ENCODE measurements at regions not wholly inside any gene's neighbourhood (a gene's known extent, or its start where the extent isn't known, plus 50 kb on each side); places are given as distances from the start of the nearest gene placed in this dataset.

GRCh38 chr3:40657623-40658022 is 132.9 kb downstream of the ZNF621 start:
- Histone ChIP-seq H3K4me3 (ENCODE audit: low read depth, low read length) (no peak overlapping the region), H2BK120ac (ENCODE audit: insufficient read depth, low read length, poor library complexity) (no peak overlapping the region), H3K4me2 (ENCODE audit: low read length) (no peak overlapping the region), H4K8ac (ENCODE audit: low read depth, low read length) (no peak overlapping the region), H3K4me1 (ENCODE audit: control insufficient read depth in 1 of 2, insufficient read depth in 2 of 2, low read length in 2 of 2) (no peaks in the 10 kb centered on the region), H4K12ac (ENCODE audit: low read depth, low read length) (no peak overlapping the region), H3K18ac (ENCODE audit: low read length) (no peak overlapping the region), H3K4ac (ENCODE audit: low read depth, low read length) (no peak overlapping the region), H3K36me3 (ENCODE audit: control insufficient read depth in 1 of 2, insufficient read depth in 2 of 2, low read length in 2 of 2) (no peaks in the 10 kb centered on the region), H3K79me2 (ENCODE audit: control insufficient read depth, insufficient read depth, low read length, poor library complexity) (no peaks in the 10 kb centered on the region), H3K27me3 (ENCODE audit: insufficient read depth, low read length) (no peaks in the 10 kb centered on the region), H3K23ac (ENCODE audit: low read length) (no peak overlapping the region), H3K14ac (ENCODE audit: low read length) (no peak overlapping the region), H3K27ac (ENCODE audit: low read depth, low read length) (no peak overlapping the region), H3K9me3 (ENCODE audit: insufficient read depth, low read depth, low read length) (no peaks in the 10 kb centered on the region), H4K91ac (ENCODE audit: low read depth, low read length) (no peak overlapping the region), H2BK12ac (ENCODE audit: low read length) (no peak overlapping the region), H3K9ac (ENCODE audit: low read length) (no peak overlapping the region), H2BK5ac (ENCODE audit: low read depth, low read length, poor library complexity) (no peak overlapping the region), H2AK5ac (ENCODE audit: low read length) (no peak overlapping the region), H2AFZ (ENCODE audit: insufficient read depth, low read length, poor library complexity) (no peak overlapping the region), H3K79me1 (ENCODE audit: low read length) (no peaks in the 10 kb centered on the region)
- no CpG with 5 or more reads among the region's 3 CpGs for WGBS (ENCODE audit: extremely low coverage, insufficient coverage, insufficient read length)
- no peak for DNase-seq

GRCh38 chr3:40658305-40658704 is 133.5 kb downstream of the ZNF621 start:
- Histone ChIP-seq H2AK5ac (ENCODE audit: low read length) (no peak overlapping the region), H4K91ac (ENCODE audit: low read depth, low read length) (no peak overlapping the region)
- WGBS (ENCODE audit: extremely low coverage, insufficient coverage, insufficient read length) = no CpG with 5 or more reads among the region's 5 CpGs

GRCh38 chr3:40660554-40660953 is 135.8 kb downstream of the ZNF621 start:
- H3K4me3 ChIP-seq (ENCODE audit: low read depth, low read length) = no peak overlapping the region
- no peak overlapping the region for H3K9ac ChIP-seq (ENCODE audit: low read length)
- H3K4me1 ChIP-seq (ENCODE audit: control insufficient read depth in 1 of 2, insufficient read depth in 2 of 2, low read length in 2 of 2) = peaks cover 0 to 2% of the 10 kb centered on the region in 2 experiments
- no peak overlapping the region for H3K4ac ChIP-seq (ENCODE audit: low read depth, low read length)
- no CpG with 5 or more reads among the region's 1 CpG for WGBS (ENCODE audit: extremely low coverage, insufficient coverage, insufficient read length)
- H3K18ac ChIP-seq (ENCODE audit: low read length) = no peak overlapping the region
- H3K9me3 ChIP-seq (ENCODE audit: insufficient read depth, low read depth, low read length) = no peaks in the 10 kb centered on the region
- H4K91ac ChIP-seq (ENCODE audit: low read depth, low read length) = no peak overlapping the region
- no peak overlapping the region for H3K27ac ChIP-seq (ENCODE audit: low read depth, low read length)
- no peak overlapping the region for H4K12ac ChIP-seq (ENCODE audit: low read depth, low read length)
- H3K27me3 ChIP-seq (ENCODE audit: insufficient read depth, low read length) = no peaks in the 10 kb centered on the region
- no peak overlapping the region for H2AK5ac ChIP-seq (ENCODE audit: low read length)
- H2BK5ac ChIP-seq (ENCODE audit: low read depth, low read length, poor library complexity) = no peak overlapping the region
- H2BK12ac ChIP-seq (ENCODE audit: low read length) = no peak overlapping the region
- H4K8ac ChIP-seq (ENCODE audit: low read depth, low read length) = no peak overlapping the region
- no peak overlapping the region for H3K23ac ChIP-seq (ENCODE audit: low read length)
- DNase-seq = no peak
- no peak overlapping the region for H2AFZ ChIP-seq (ENCODE audit: insufficient read depth, low read length, poor library complexity)
- H3K36me3 ChIP-seq (ENCODE audit: control insufficient read depth in 1 of 2, insufficient read depth in 2 of 2, low read length in 2 of 2) = no peaks in the 10 kb centered on the region
- H3K14ac ChIP-seq (ENCODE audit: low read length) = no peak overlapping the region
- H3K4me2 ChIP-seq (ENCODE audit: low read length) = no peak overlapping the region
- no peak overlapping the region for H2BK120ac ChIP-seq (ENCODE audit: insufficient read depth, low read length, poor library complexity)
- no peaks in the 10 kb centered on the region for H3K79me1 ChIP-seq (ENCODE audit: low read length)
- H3K79me2 ChIP-seq (ENCODE audit: control insufficient read depth, insufficient read depth, low read length, poor library complexity) = no peaks in the 10 kb centered on the region

More at GRCh38 chr3:40658305-40658704, 133.5 kb downstream of the ZNF621 start:
- H3K9me3 ChIP-seq (ENCODE audit: insufficient read depth, low read depth, low read length) = no peaks in the 10 kb centered on the region
- no peak overlapping the region for H2BK12ac ChIP-seq (ENCODE audit: low read length)
- H3K79me2 ChIP-seq (ENCODE audit: control insufficient read depth, insufficient read depth, low read length, poor library complexity) = no peaks in the 10 kb centered on the region
- H3K4me3 ChIP-seq (ENCODE audit: low read depth, low read length) = no peak overlapping the region
- no peak overlapping the region for H3K14ac ChIP-seq (ENCODE audit: low read length)
- H3K9ac ChIP-seq (ENCODE audit: low read length) = no peak overlapping the region
- H3K27ac ChIP-seq (ENCODE audit: low read depth, low read length) = no peak overlapping the region
- no peak overlapping the region for H3K23ac ChIP-seq (ENCODE audit: low read length)
- no peak overlapping the region for H2BK5ac ChIP-seq (ENCODE audit: low read depth, low read length, poor library complexity)
- no peak for DNase-seq
- no peak overlapping the region for H2AFZ ChIP-seq (ENCODE audit: insufficient read depth, low read length, poor library complexity)
- no peak overlapping the region for H4K8ac ChIP-seq (ENCODE audit: low read depth, low read length)
- H3K4me2 ChIP-seq (ENCODE audit: low read length) = no peak overlapping the region
- H4K12ac ChIP-seq (ENCODE audit: low read depth, low read length) = no peak overlapping the region
- H3K4ac ChIP-seq (ENCODE audit: low read depth, low read length) = no peak overlapping the region
- no peak overlapping the region for H3K18ac ChIP-seq (ENCODE audit: low read length)
- H3K79me1 ChIP-seq (ENCODE audit: low read length) = no peaks in the 10 kb centered on the region
- no peaks in the 10 kb centered on the region for H3K4me1 ChIP-seq (ENCODE audit: control insufficient read depth in 1 of 2, insufficient read depth in 2 of 2, low read length in 2 of 2)
- H3K27me3 ChIP-seq (ENCODE audit: insufficient read depth, low read length) = no peaks in the 10 kb centered on the region
- H3K36me3 ChIP-seq (ENCODE audit: control insufficient read depth in 1 of 2, insufficient read depth in 2 of 2, low read length in 2 of 2) = no peaks in the 10 kb centered on the region
- no peak overlapping the region for H2BK120ac ChIP-seq (ENCODE audit: insufficient read depth, low read length, poor library complexity)

- Histone ChIP-seq H3K4me3 (ENCODE audit: low read depth, low read length) (no peak overlapping the region), H2AK5ac (ENCODE audit: low read length) (no peak overlapping the region), H3K79me1 (ENCODE audit: low read length) (no peaks in the 10 kb centered on the region), H3K4me1 (ENCODE audit: control insufficient read depth in 1 of 2, insufficient read depth in 2 of 2, low read length in 2 of 2) (peaks cover 0 to 2% of the 10 kb centered on the region in 2 experiments), H3K18ac (ENCODE audit: low read length) (no peak overlapping the region), H4K91ac (ENCODE audit: low read depth, low read length) (no peak overlapping the region), H2AFZ (ENCODE audit: insufficient read depth, low read length, poor library complexity) (no peak overlapping the region), H3K4me2 (ENCODE audit: low read length) (no peak overlapping the region), H2BK5ac (ENCODE audit: low read depth, low read length, poor library complexity) (no peak overlapping the region), H3K9me3 (ENCODE audit: insufficient read depth, low read depth, low read length) (no peaks in the 10 kb centered on the region), H2BK12ac (ENCODE audit: low read length) (no peak overlapping the region), H2BK120ac (ENCODE audit: insufficient read depth, low read length, poor library complexity) (no peak overlapping the region), H3K27me3 (ENCODE audit: insufficient read depth, low read length) (no peaks in the 10 kb centered on the region), H4K12ac (ENCODE audit: low read depth, low read length) (no peak overlapping the region), H3K4ac (ENCODE audit: low read depth, low read length) (no peak overlapping the region), H3K27ac (ENCODE audit: low read depth, low read length) (no peak overlapping the region), H4K8ac (ENCODE audit: low read depth, low read length) (no peak overlapping the region), H3K9ac (ENCODE audit: low read length) (no peak overlapping the region), H3K14ac (ENCODE audit: low read length) (no peak overlapping the region), H3K36me3 (ENCODE audit: control insufficient read depth in 1 of 2, insufficient read depth in 2 of 2, low read length in 2 of 2) (no peaks in the 10 kb centered on the region), H3K79me2 (ENCODE audit: control insufficient read depth, insufficient read depth, low read length, poor library complexity) (no peaks in the 10 kb centered on the region), H3K23ac (ENCODE audit: low read length) (no peak overlapping the region)
- no CpG with 5 or more reads among the region's 1 CpG for WGBS (ENCODE audit: extremely low coverage, insufficient coverage, insufficient read length)
- no peak for DNase-seq
Observed at GRCh38 chr3:40661284-40661683, 136.5 kb downstream of the ZNF621 start.

Data from trophoblast cell (in vitro differentiated cells and primary cell).